H9 (cell line): ENCODE measurements at regions not wholly inside any gene's neighbourhood (a gene's known extent, or its start where the extent isn't known, plus 50 kb on each side); places are given as distances from the start of the nearest gene placed in this dataset.

Experiments
- DNase-seq: peaks from one replicate; pipeline ENCODE4 v3.0.0-alpha.2; 2017
- H2AFZ ChIP-seq: one replicate; pipeline ENCODE4 v1.6.1; 2013; ENCODE audit warnings: mild to moderate bottlenecking, low read length, control low read depth, moderate library complexity
- H2AK5ac ChIP-seq: 2 replicates; pipeline ENCODE4 v1.6.1; 2013; ENCODE audit warnings: low read length, control low read depth, mixed read lengths; ENCODE audit not compliant: insufficient read length
- H2BK120ac ChIP-seq: one replicate; pipeline ENCODE4 v1.6.1; 2013; ENCODE audit warnings: low read depth, mild to moderate bottlenecking, low read length, control low read depth, inconsistent platforms; ENCODE audit not compliant: poor library complexity, severe bottlenecking
- H2BK12ac ChIP-seq: 2 replicates; pipeline ENCODE4 v1.6.1; 2013; ENCODE audit warnings: low read length, control low read depth, mixed read lengths, low read depth; ENCODE audit not compliant: insufficient read length
- H2BK15ac ChIP-seq: 2 replicates; pipeline ENCODE4 v1.6.1; 2013; ENCODE audit warnings: low read depth, low read length, control low read depth
- H2BK20ac ChIP-seq: one replicate; pipeline ENCODE4 v1.6.1; 2013; ENCODE audit warnings: low read depth, mild to moderate bottlenecking, low read length, control low read depth, inconsistent platforms; ENCODE audit not compliant: poor library complexity, severe bottlenecking
- H2BK5ac ChIP-seq: 2 replicates; pipeline ENCODE4 v1.6.1; 2013; ENCODE audit warnings: low read length, control low read depth, mixed read lengths; ENCODE audit not compliant: insufficient read length
- H3K14ac ChIP-seq: 2 replicates; pipeline ENCODE4 v1.6.1; 2013; ENCODE audit warnings: low read length, control low read depth; ENCODE audit not compliant: insufficient read depth
- H3K18ac ChIP-seq: 2 replicates; pipeline ENCODE4 v1.6.1; 2013; ENCODE audit warnings: low read depth, mild to moderate bottlenecking, mixed read lengths, low read length, control low read depth; ENCODE audit not compliant: insufficient read length
- H3K23ac ChIP-seq: 2 replicates; pipeline ENCODE4 v1.6.1; 2013; ENCODE audit warnings: low read length, control low read depth, mixed read lengths, low read depth; ENCODE audit not compliant: insufficient read length
- H3K23me2 ChIP-seq: 2 replicates; pipeline ENCODE4 v1.6.1; 2013; ENCODE audit warnings: low read depth, mild to moderate bottlenecking, mixed read lengths, low read length, control low read depth; ENCODE audit not compliant: insufficient read length, poor library complexity, severe bottlenecking
- H3K27ac ChIP-seq: 2 replicates; pipeline ENCODE4 v1.5.1; 2013; ENCODE audit warnings: low read length, control low read depth, mixed read lengths, low read depth; ENCODE audit not compliant: insufficient read length
- H3K27me3 ChIP-seq: 2 replicates; pipeline ENCODE4 v1.6.1; 2013; ENCODE audit warnings: low read length, control low read depth, inconsistent platforms; ENCODE audit not compliant: insufficient read depth
- H3K4ac ChIP-seq: 2 replicates; pipeline ENCODE4 v1.6.1; 2013; ENCODE audit warnings: low read depth, mild to moderate bottlenecking, control low read depth, inconsistent platforms, low read length, moderate library complexity
- H3K4me1 ChIP-seq: 2 replicates; pipeline ENCODE4 v1.6.1; 2013; ENCODE audit warnings: low read length, control low read depth, inconsistent platforms; ENCODE audit not compliant: insufficient read depth
- H3K4me2 ChIP-seq: 2 replicates; pipeline ENCODE4 v1.6.1; 2013; ENCODE audit warnings: low read length, control low read depth, mixed read lengths; ENCODE audit not compliant: insufficient read length, insufficient read depth
- H3K56ac ChIP-seq: 2 replicates; pipeline ENCODE4 v1.6.1; 2013; ENCODE audit warnings: low read depth, mild to moderate bottlenecking, mixed read lengths, low read length, control low read depth; ENCODE audit not compliant: insufficient read length
- H3K79me1 ChIP-seq: 2 replicates; pipeline ENCODE4 v1.6.1; 2013; ENCODE audit warnings: low read depth, mild to moderate bottlenecking, moderate library complexity, low read length, control low read depth, inconsistent platforms; ENCODE audit not compliant: insufficient read depth, poor library complexity, severe bottlenecking
- H3K79me2 ChIP-seq: 2 replicates; pipeline ENCODE4 v1.6.1; 2013; ENCODE audit warnings: low read length, control low read depth, inconsistent platforms; ENCODE audit not compliant: insufficient read depth
- H3K9ac ChIP-seq: 2 replicates; pipeline ENCODE4 v1.6.1; 2013; ENCODE audit warnings: low read length, control low read depth, mixed read lengths; ENCODE audit not compliant: insufficient read length; ENCODE audit errors: extremely low read depth
- H3K9me3 ChIP-seq: one replicate; pipeline ENCODE4 v1.6.1; 2013; ENCODE audit warnings: low read depth, low read length, inconsistent platforms; ENCODE audit not compliant: control insufficient read depth
- H3T11ph ChIP-seq: one replicate; pipeline ENCODE4 v1.6.1; 2013; ENCODE audit warnings: mild to moderate bottlenecking, low read length, control low read depth, inconsistent platforms
- H4K20me1 ChIP-seq: one replicate; pipeline ENCODE4 v1.6.1; 2013; ENCODE audit not compliant: control insufficient read depth, insufficient read length, insufficient read depth
- H4K5ac ChIP-seq: 2 replicates; pipeline ENCODE4 v1.6.1; 2013; ENCODE audit warnings: low read depth, mild to moderate bottlenecking, mixed read lengths, low read length, control low read depth; ENCODE audit not compliant: insufficient read length
- H4K8ac ChIP-seq: replicated peaks from 2 replicates; pipeline ENCODE4 v1.6.1; 2013; ENCODE audit warnings: low read length, control low read depth, mixed read lengths, low read depth; ENCODE audit not compliant: insufficient read length
- H4K91ac ChIP-seq: 2 replicates; pipeline ENCODE4 v1.6.1; 2013; ENCODE audit warnings: low read depth, mild to moderate bottlenecking, moderate library complexity, mixed read lengths, low read length, control low read depth; ENCODE audit not compliant: insufficient read length
- H3K27ac Mint-ChIP-seq, 3 experiments: 2 replicates in 2 of 3; 3 replicates in 1 of 3; pipeline ENCODE4 v1.8.0; 2020 to 2021; ENCODE audit warnings: mixed read lengths in 3 of 3, mild to moderate bottlenecking in 1 of 3, moderate library complexity in 1 of 3
- H3K27me3 Mint-ChIP-seq: 2 replicates; pipeline ENCODE4 v1.8.0; 2021; ENCODE audit warnings: low read depth, mild to moderate bottlenecking, moderate library complexity, mixed read lengths
- H3K36me3 Mint-ChIP-seq, 3 experiments: 2 replicates in 2 of 3; 3 replicates in 1 of 3; pipeline ENCODE4 v1.8.0; 2020 to 2021; ENCODE audit warnings: low read depth in 3 of 3, mixed read lengths in 3 of 3; ENCODE audit not compliant: insufficient read depth in 1 of 3
- H3K4me1 Mint-ChIP-seq, 2 experiments: 2 replicates each; pipeline ENCODE4 v1.8.0; 2020; ENCODE audit warnings: mixed read lengths in 2 of 2
- H3K4me3 Mint-ChIP-seq, 2 experiments: 2 replicates in 1 of 2; 3 replicates in 1 of 2; pipeline ENCODE4 v1.8.0; 2020 to 2021; ENCODE audit warnings: mild to moderate bottlenecking in 2 of 2, mixed read lengths in 2 of 2, moderate library complexity in 1 of 2
- H3K9me3 Mint-ChIP-seq, 2 experiments: 2 replicates in 1 of 2; 3 replicates in 1 of 2; pipeline ENCODE4 v1.8.0; 2020; ENCODE audit warnings: mild to moderate bottlenecking in 2 of 2, mixed read lengths in 2 of 2, moderate library complexity in 1 of 2
- CTCF ChIP-seq: fragments of 200-600 bp; sonication (generic); conservative IDR thresholded peaks from 3 replicates; pipeline ENCODE4 v1.8.0; 2021; ENCODE audit warnings: antibody characterized with exemption, mild to moderate bottlenecking
- WGBS: extraction: QIAGEN DNeasy Blood & Tissue Kit; methylation state at CpG from one replicate; pipeline ENCODE4 v1.1.7; 2013; ENCODE audit warnings: missing lambda C conversion rate, low lambda C conversion rate, mixed read lengths; ENCODE audit not compliant: insufficient read length; ENCODE audit errors: extremely low coverage; 5-methylcytosine and 5-hydroxymethylcytosine counted together

GRCh38 chr1:118269598-118269997 is 84.6 kb upstream of the SPAG17 start:
- no peak overlapping the region for H3K56ac ChIP-seq
- H3K18ac ChIP-seq: no peak overlapping the region
- no peak overlapping the region for H2BK5ac ChIP-seq
- no peak overlapping the region for H2BK120ac ChIP-seq
- H4K20me1 ChIP-seq: no peaks in the 10 kb centered on the region
- H3K14ac ChIP-seq: no peak overlapping the region
- no peak overlapping the region for H4K91ac ChIP-seq
- WGBS: no CpG with 5 or more reads among the region's 2 CpGs
- H3T11ph ChIP-seq: no peak overlapping the region
- H4K5ac ChIP-seq: no peak overlapping the region
- H3K27me3 Mint-ChIP-seq: no peaks in the 10 kb centered on the region
- H2AFZ ChIP-seq: no peak overlapping the region
- H2BK15ac ChIP-seq: no peak overlapping the region
- H4K8ac ChIP-seq: no peak overlapping the region
- H3K4me1 Mint-ChIP-seq: peaks cover 3% of the 10 kb centered on the region in 2 experiments
- no peak overlapping the region for H3K4ac ChIP-seq
- H2BK12ac ChIP-seq: no peak overlapping the region
- H3K23ac ChIP-seq: no peak overlapping the region
- no peak overlapping the region for H3K4me2 ChIP-seq
- H2AK5ac ChIP-seq: no peak overlapping the region
- H3K79me2 ChIP-seq: no peaks in the 10 kb centered on the region
- no peak overlapping the region for H3K27ac Mint-ChIP-seq
- no peaks in the 10 kb centered on the region for H3K9me3 ChIP-seq
- H3K9ac ChIP-seq: no peak overlapping the region
- no peaks in the 10 kb centered on the region; a peak in 1 of 7 replicates for H3K36me3 Mint-ChIP-seq
- no peaks in the 10 kb centered on the region for H3K23me2 ChIP-seq
- no peak overlapping the region for H3K4me3 Mint-ChIP-seq
- H3K79me1 ChIP-seq: no peaks in the 10 kb centered on the region
- DNase-seq: no peak
- no peak for TF ChIP-seq CTCF
- no peaks in the 10 kb centered on the region for H3K9me3 Mint-ChIP-seq
- no peak overlapping the region for H3K27ac ChIP-seq
- H3K4me1 ChIP-seq: no peaks in the 10 kb centered on the region
- H2BK20ac ChIP-seq: no peak overlapping the region
- no peaks in the 10 kb centered on the region for H3K27me3 ChIP-seq
